H9 (cell line): ENCODE measurements at regions not wholly inside any gene's neighbourhood (a gene's known extent, or its start where the extent isn't known, plus 50 kb on each side); places are given as distances from the start of the nearest gene placed in this dataset.
"Not testable (repeated sequence)": the region's sequence is repeated elsewhere in the genome, so short reads cannot be mapped to it uniquely, and the experiment has no call there.

Experiments used
- DNase-seq: peaks from one replicate; pipeline ENCODE4 v3.0.0-alpha.2; 2017
- H2AFZ ChIP-seq: one replicate; pipeline ENCODE4 v1.6.1; 2013; ENCODE audit warnings: mild to moderate bottlenecking, low read length, control low read depth, moderate library complexity
- H2AK5ac ChIP-seq: 2 replicates; pipeline ENCODE4 v1.6.1; 2013; ENCODE audit warnings: low read length, control low read depth, mixed read lengths; ENCODE audit not compliant: insufficient read length
- H2BK120ac ChIP-seq: one replicate; pipeline ENCODE4 v1.6.1; 2013; ENCODE audit warnings: low read depth, mild to moderate bottlenecking, low read length, control low read depth, inconsistent platforms; ENCODE audit not compliant: poor library complexity, severe bottlenecking
- H2BK12ac ChIP-seq: 2 replicates; pipeline ENCODE4 v1.6.1; 2013; ENCODE audit warnings: low read length, control low read depth, mixed read lengths, low read depth; ENCODE audit not compliant: insufficient read length
- H2BK15ac ChIP-seq: 2 replicates; pipeline ENCODE4 v1.6.1; 2013; ENCODE audit warnings: low read depth, low read length, control low read depth
- H2BK20ac ChIP-seq: one replicate; pipeline ENCODE4 v1.6.1; 2013; ENCODE audit warnings: low read depth, mild to moderate bottlenecking, low read length, control low read depth, inconsistent platforms; ENCODE audit not compliant: poor library complexity, severe bottlenecking
- H2BK5ac ChIP-seq: 2 replicates; pipeline ENCODE4 v1.6.1; 2013; ENCODE audit warnings: low read length, control low read depth, mixed read lengths; ENCODE audit not compliant: insufficient read length
- H3K14ac ChIP-seq: 2 replicates; pipeline ENCODE4 v1.6.1; 2013; ENCODE audit warnings: low read length, control low read depth; ENCODE audit not compliant: insufficient read depth
- H3K18ac ChIP-seq: 2 replicates; pipeline ENCODE4 v1.6.1; 2013; ENCODE audit warnings: low read depth, mild to moderate bottlenecking, mixed read lengths, low read length, control low read depth; ENCODE audit not compliant: insufficient read length
- H3K23ac ChIP-seq: 2 replicates; pipeline ENCODE4 v1.6.1; 2013; ENCODE audit warnings: low read length, control low read depth, mixed read lengths, low read depth; ENCODE audit not compliant: insufficient read length
- H3K23me2 ChIP-seq: 2 replicates; pipeline ENCODE4 v1.6.1; 2013; ENCODE audit warnings: low read depth, mild to moderate bottlenecking, mixed read lengths, low read length, control low read depth; ENCODE audit not compliant: insufficient read length, poor library complexity, severe bottlenecking
- H3K27ac ChIP-seq: 2 replicates; pipeline ENCODE4 v1.5.1; 2013; ENCODE audit warnings: low read length, control low read depth, mixed read lengths, low read depth; ENCODE audit not compliant: insufficient read length
- H3K27me3 ChIP-seq: 2 replicates; pipeline ENCODE4 v1.6.1; 2013; ENCODE audit warnings: low read length, control low read depth, inconsistent platforms; ENCODE audit not compliant: insufficient read depth
- H3K4ac ChIP-seq: 2 replicates; pipeline ENCODE4 v1.6.1; 2013; ENCODE audit warnings: low read depth, mild to moderate bottlenecking, control low read depth, inconsistent platforms, low read length, moderate library complexity
- H3K4me1 ChIP-seq: 2 replicates; pipeline ENCODE4 v1.6.1; 2013; ENCODE audit warnings: low read length, control low read depth, inconsistent platforms; ENCODE audit not compliant: insufficient read depth
- H3K4me2 ChIP-seq: 2 replicates; pipeline ENCODE4 v1.6.1; 2013; ENCODE audit warnings: low read length, control low read depth, mixed read lengths; ENCODE audit not compliant: insufficient read length, insufficient read depth
- H3K56ac ChIP-seq: 2 replicates; pipeline ENCODE4 v1.6.1; 2013; ENCODE audit warnings: low read depth, mild to moderate bottlenecking, mixed read lengths, low read length, control low read depth; ENCODE audit not compliant: insufficient read length
- H3K79me1 ChIP-seq: 2 replicates; pipeline ENCODE4 v1.6.1; 2013; ENCODE audit warnings: low read depth, mild to moderate bottlenecking, moderate library complexity, low read length, control low read depth, inconsistent platforms; ENCODE audit not compliant: insufficient read depth, poor library complexity, severe bottlenecking
- H3K79me2 ChIP-seq: 2 replicates; pipeline ENCODE4 v1.6.1; 2013; ENCODE audit warnings: low read length, control low read depth, inconsistent platforms; ENCODE audit not compliant: insufficient read depth
- H3K9ac ChIP-seq: 2 replicates; pipeline ENCODE4 v1.6.1; 2013; ENCODE audit warnings: low read length, control low read depth, mixed read lengths; ENCODE audit not compliant: insufficient read length; ENCODE audit errors: extremely low read depth
- H3K9me3 ChIP-seq: one replicate; pipeline ENCODE4 v1.6.1; 2013; ENCODE audit warnings: low read depth, low read length, inconsistent platforms; ENCODE audit not compliant: control insufficient read depth
- H3T11ph ChIP-seq: one replicate; pipeline ENCODE4 v1.6.1; 2013; ENCODE audit warnings: mild to moderate bottlenecking, low read length, control low read depth, inconsistent platforms
- H4K20me1 ChIP-seq: one replicate; pipeline ENCODE4 v1.6.1; 2013; ENCODE audit not compliant: control insufficient read depth, insufficient read length, insufficient read depth
- H4K5ac ChIP-seq: 2 replicates; pipeline ENCODE4 v1.6.1; 2013; ENCODE audit warnings: low read depth, mild to moderate bottlenecking, mixed read lengths, low read length, control low read depth; ENCODE audit not compliant: insufficient read length
- H4K8ac ChIP-seq: replicated peaks from 2 replicates; pipeline ENCODE4 v1.6.1; 2013; ENCODE audit warnings: low read length, control low read depth, mixed read lengths, low read depth; ENCODE audit not compliant: insufficient read length
- H4K91ac ChIP-seq: 2 replicates; pipeline ENCODE4 v1.6.1; 2013; ENCODE audit warnings: low read depth, mild to moderate bottlenecking, moderate library complexity, mixed read lengths, low read length, control low read depth; ENCODE audit not compliant: insufficient read length
- H3K27ac Mint-ChIP-seq, 3 experiments: 2 replicates in 2 of 3; 3 replicates in 1 of 3; pipeline ENCODE4 v1.8.0; 2020 to 2021; ENCODE audit warnings: mixed read lengths in 3 of 3, mild to moderate bottlenecking in 1 of 3, moderate library complexity in 1 of 3
- H3K27me3 Mint-ChIP-seq: 2 replicates; pipeline ENCODE4 v1.8.0; 2021; ENCODE audit warnings: low read depth, mild to moderate bottlenecking, moderate library complexity, mixed read lengths
- H3K36me3 Mint-ChIP-seq, 3 experiments: 2 replicates in 2 of 3; 3 replicates in 1 of 3; pipeline ENCODE4 v1.8.0; 2020 to 2021; ENCODE audit warnings: low read depth in 3 of 3, mixed read lengths in 3 of 3; ENCODE audit not compliant: insufficient read depth in 1 of 3
- H3K4me1 Mint-ChIP-seq, 2 experiments: 2 replicates each; pipeline ENCODE4 v1.8.0; 2020; ENCODE audit warnings: mixed read lengths in 2 of 2
- H3K4me3 Mint-ChIP-seq, 2 experiments: 2 replicates in 1 of 2; 3 replicates in 1 of 2; pipeline ENCODE4 v1.8.0; 2020 to 2021; ENCODE audit warnings: mild to moderate bottlenecking in 2 of 2, mixed read lengths in 2 of 2, moderate library complexity in 1 of 2
- H3K9me3 Mint-ChIP-seq, 2 experiments: 2 replicates in 1 of 2; 3 replicates in 1 of 2; pipeline ENCODE4 v1.8.0; 2020; ENCODE audit warnings: mild to moderate bottlenecking in 2 of 2, mixed read lengths in 2 of 2, moderate library complexity in 1 of 2
- CTCF ChIP-seq: fragments of 200-600 bp; sonication (generic); conservative IDR thresholded peaks from 3 replicates; pipeline ENCODE4 v1.8.0; 2021; ENCODE audit warnings: antibody characterized with exemption, mild to moderate bottlenecking
- WGBS: extraction: QIAGEN DNeasy Blood & Tissue Kit; methylation state at CpG from one replicate; pipeline ENCODE4 v1.1.7; 2013; ENCODE audit warnings: missing lambda C conversion rate, low lambda C conversion rate, mixed read lengths; ENCODE audit not compliant: insufficient read length; ENCODE audit errors: extremely low coverage; 5-methylcytosine and 5-hydroxymethylcytosine counted together

DNA sequence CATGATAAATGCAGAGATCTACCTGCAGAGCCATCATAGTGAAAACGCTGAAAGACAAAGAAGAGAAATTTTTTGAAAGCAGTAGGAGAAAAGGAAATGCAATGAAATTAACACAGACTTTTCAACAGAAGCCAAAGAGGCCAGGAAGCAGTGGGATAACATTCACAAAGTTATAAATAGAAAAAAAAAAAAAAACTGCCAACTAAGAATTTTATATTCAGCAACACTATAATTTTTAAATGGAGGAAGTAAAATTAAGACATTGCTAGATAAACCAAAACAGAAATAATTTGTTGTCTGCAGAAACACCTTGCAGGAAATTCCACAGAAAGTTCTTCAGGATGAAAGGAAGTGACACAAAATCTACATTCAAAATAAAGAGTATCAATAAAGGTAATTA is 591.5 kb upstream of the ID4 start:
- H4K5ac ChIP-seq, result no peak overlapping the region
- no peaks in the 10 kb centered on the region for H3K27me3 ChIP-seq

GRCh38 chr6:19247181-19247580 is 590.0 kb upstream of the ID4 start:
- H3K4me1 Mint-ChIP-seq, H4K8ac ChIP-seq, H2BK5ac ChIP-seq, H3K27ac Mint-ChIP-seq, H4K91ac ChIP-seq, H3K79me2 ChIP-seq, H3K4me1 ChIP-seq, H3K9ac ChIP-seq, H2BK120ac ChIP-seq, H3K18ac ChIP-seq, H4K20me1 ChIP-seq, H3K4me2 ChIP-seq, H3K9me3 ChIP-seq, H3K79me1 ChIP-seq, H3K27me3 ChIP-seq, H3K4ac ChIP-seq, DNase-seq, H3K23ac ChIP-seq, H3K56ac ChIP-seq, H2BK20ac ChIP-seq, H2BK15ac ChIP-seq, H2AK5ac ChIP-seq, H3T11ph ChIP-seq, H3K14ac ChIP-seq, H3K23me2 ChIP-seq, H4K5ac ChIP-seq, H2AFZ ChIP-seq, H2BK12ac ChIP-seq, H3K27ac ChIP-seq: not testable (repeated sequence)
- Mint-ChIP-seq H3K9me3 (peaks cover 29 to 39% of the 10 kb centered on the region in 2 experiments), H3K36me3 (peaks cover 0 to 32% (median 1%) of the 10 kb centered on the region in 3 experiments; a peak in 6 of 7 replicates), H3K27me3 (peaks cover 92% of the 10 kb centered on the region), H3K4me3 (peak overlapping the region in 1 of 2 experiments; percentile 69; a peak in 2 of 5 replicates)
- no CpG with 5 or more reads among the region's 8 CpGs for WGBS

More for the DNA sequence above, 591.5 kb upstream of the ID4 start:
- Histone ChIP-seq H2BK15ac (no peak overlapping the region), H3K4me1 (no peaks in the 10 kb centered on the region), H2BK12ac (no peak overlapping the region), H2BK5ac (no peak overlapping the region), H3K9ac (no peak overlapping the region), H4K91ac (no peak overlapping the region), H2AFZ (no peak overlapping the region), H3K79me1 (no peaks in the 10 kb centered on the region), H3K23ac (no peak overlapping the region), H3K27ac (no peak overlapping the region), H3K4ac (no peak overlapping the region), H3K23me2 (no peaks in the 10 kb centered on the region), H4K8ac (no peak overlapping the region), H3K9me3 (no peaks in the 10 kb centered on the region), H4K20me1 (no peaks in the 10 kb centered on the region), H3K79me2 (no peaks in the 10 kb centered on the region), H3K4me2 (no peak overlapping the region), H2AK5ac (no peak overlapping the region), H3K56ac (no peak overlapping the region), H3T11ph (no peak overlapping the region), H2BK120ac (no peak overlapping the region), H3K18ac (no peak overlapping the region), H2BK20ac (no peak overlapping the region), H3K14ac (no peak overlapping the region)
- DNase-seq, result no peak
- Mint-ChIP-seq H3K9me3 (peaks cover 29 to 42% of the 10 kb centered on the region in 2 experiments), H3K27ac (no peak overlapping the region), H3K4me3 (no peak overlapping the region), H3K4me1 (peaks cover 0 to 10% of the 10 kb centered on the region in 2 experiments; a peak in 2 of 4 replicates), H3K27me3 (peaks cover 87% of the 10 kb centered on the region), H3K36me3 (peaks cover 0 to 32% (median 1%) of the 10 kb centered on the region in 3 experiments; a peak in 6 of 7 replicates)
- no peak for TF ChIP-seq CTCF
- WGBS, result no CpG with 5 or more reads among the region's 1 CpG
